SJCRH30 (cell line): ENCODE measurements at regions not wholly inside any gene's neighbourhood (a gene's known extent, or its start where the extent isn't known, plus 50 kb on each side); places are given as distances from the start of the nearest gene placed in this dataset.
A peak's percentile ranks its signal among the peaks of the same experiment; 100 is the strongest.
"Not testable (repeated sequence)": the region's sequence is repeated elsewhere in the genome, so short reads cannot be mapped to it uniquely, and the experiment has no call there.

Experiments
- DNase-seq, 2 experiments: peaks; one replicate each; pipeline ENCODE4 v3.0.0-alpha.2; 2015 to 2020
- H3K27ac ChIP-seq: fragments of 250-450 bp; sonication (Bioruptor Pico); 2 replicates; pipeline ENCODE4 v1.5.1; 2020; ENCODE audit warnings: mild to moderate bottlenecking, moderate library complexity
- H3K27me3 ChIP-seq: fragments of 250-450 bp; sonication (Bioruptor Pico); 2 replicates; pipeline ENCODE4 v1.5.1; 2020; ENCODE audit warnings: mild to moderate bottlenecking, moderate library complexity
- H3K36me3 ChIP-seq: fragments of 250-450 bp; sonication (Bioruptor Pico); 2 replicates; pipeline ENCODE4 v1.5.1; 2020; ENCODE audit warnings: mild to moderate bottlenecking, moderate library complexity
- H3K4me1 ChIP-seq: fragments of 250-450 bp; sonication (Bioruptor Pico); 2 replicates; pipeline ENCODE4 v1.5.1; 2020; ENCODE audit warnings: mild to moderate bottlenecking, moderate library complexity
- H3K4me3 ChIP-seq: fragments of 250-450 bp; sonication (Bioruptor Pico); 2 replicates; pipeline ENCODE4 v1.5.1; 2020; ENCODE audit warnings: mild to moderate bottlenecking, moderate library complexity
- H3K9me3 ChIP-seq: fragments of 250-450 bp; sonication (Bioruptor Pico); replicated peaks from 2 replicates; pipeline ENCODE4 v1.5.1; 2020; ENCODE audit warnings: mild to moderate bottlenecking, moderate library complexity

DNA sequence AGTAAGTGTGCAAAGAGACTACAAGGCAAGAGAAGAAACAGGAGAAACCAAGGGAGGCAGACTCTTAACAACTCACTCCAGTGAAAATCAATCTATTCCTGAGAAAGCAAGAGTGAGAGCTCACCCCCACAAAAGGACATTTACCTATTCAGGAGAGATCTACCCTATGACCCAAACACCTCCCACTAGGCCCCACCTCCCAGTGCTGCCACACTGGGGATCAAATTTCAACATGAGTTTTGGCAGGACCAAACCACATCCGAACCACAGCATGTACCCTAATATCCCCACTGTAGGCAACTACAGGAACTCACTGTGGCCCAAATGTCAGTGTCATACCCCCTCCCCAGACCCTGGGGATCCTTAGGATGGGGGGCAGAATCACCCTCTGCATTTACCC is 526.2 kb upstream of the B3GAT1 start:
- no peaks in the 10 kb centered on the region for H3K27me3 ChIP-seq
- H3K4me3 ChIP-seq: no peak overlapping the region
- no peak overlapping the region for H3K27ac ChIP-seq
- H3K4me1 ChIP-seq: no peaks in the 10 kb centered on the region
- H3K9me3 ChIP-seq: no peaks in the 10 kb centered on the region
- H3K36me3 ChIP-seq: no peaks in the 10 kb centered on the region
- DNase-seq: no peak

DNA sequence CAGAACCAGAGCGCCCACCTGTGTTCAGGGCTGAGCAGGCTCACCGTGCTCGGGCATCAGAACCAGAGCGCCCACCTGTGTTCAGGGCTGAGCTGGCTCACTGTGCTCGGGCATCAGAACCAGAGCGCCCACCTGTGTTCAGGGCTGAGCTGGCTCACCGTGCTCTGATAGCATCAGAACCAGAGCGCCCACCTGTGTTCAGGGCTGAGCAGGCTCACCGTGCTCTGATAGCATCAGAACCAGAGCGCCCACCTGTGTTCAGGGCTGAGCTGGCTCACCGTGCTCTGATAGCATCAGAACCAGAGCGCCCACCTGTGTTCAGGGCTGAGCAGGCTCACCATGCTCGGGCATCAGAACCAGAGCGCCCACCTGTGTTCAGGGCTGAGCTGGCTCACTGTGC is 525.2 kb upstream of the B3GAT1 start:
- not testable (repeated sequence) for H3K4me3 ChIP-seq, H3K27me3 ChIP-seq, H3K4me1 ChIP-seq, H3K36me3 ChIP-seq, DNase-seq, H3K27ac ChIP-seq, H3K9me3 ChIP-seq

DNA sequence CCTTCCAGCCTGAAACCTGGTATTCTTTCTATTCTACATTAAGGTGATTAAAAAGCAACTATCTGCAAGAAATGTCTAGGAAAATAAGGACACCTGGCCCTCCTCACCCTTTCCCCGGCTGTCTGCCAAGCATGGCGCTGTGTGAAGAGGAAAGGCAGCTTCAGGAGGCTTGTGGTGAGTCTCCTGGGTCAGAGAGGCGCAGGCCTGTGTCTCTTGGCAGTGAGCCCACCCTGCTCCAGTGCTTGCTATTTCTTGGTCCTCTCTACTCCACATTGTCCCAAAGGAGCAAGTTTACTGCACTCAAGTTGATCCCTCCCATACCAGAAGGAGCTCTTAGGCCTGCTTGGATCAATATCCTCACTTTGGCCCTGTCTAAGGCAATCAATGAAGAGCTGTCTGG is 520.7 kb upstream of the B3GAT1 start:
- Histone ChIP-seq H3K9me3 (no peaks in the 10 kb centered on the region), H3K27me3 (0 out of 2 replicates have a peak, but pooled peaks cover 3% of the 10 kb centered on the region), H3K27ac (no peak overlapping the region), H3K4me3 (no peak overlapping the region), H3K36me3 (no peaks in the 10 kb centered on the region), H3K4me1 (no peaks in the 10 kb centered on the region)
- DNase-seq: peak in 1 of 2 experiments; percentile 15

DNA sequence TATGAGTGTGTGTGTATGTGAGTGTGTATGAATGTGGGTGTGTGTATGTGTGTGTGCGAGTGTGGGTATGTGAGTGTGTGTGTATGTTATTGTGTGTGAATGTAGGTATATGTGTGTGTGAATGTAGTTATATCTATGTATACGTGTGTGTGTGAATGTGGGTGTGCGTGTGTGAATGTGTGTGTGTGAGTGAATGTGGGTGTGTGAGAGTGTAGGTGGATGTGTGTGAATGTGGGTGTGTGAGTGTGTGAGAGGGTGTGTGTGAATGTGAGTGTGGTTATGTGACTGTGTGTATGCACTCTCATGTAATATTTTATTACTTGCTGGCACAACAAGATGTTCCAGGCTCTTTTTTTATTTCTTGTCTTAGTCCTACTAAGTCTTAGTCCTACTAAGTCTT is 513.4 kb upstream of the B3GAT1 start:
- Histone ChIP-seq H3K4me1 (no peaks in the 10 kb centered on the region), H3K9me3 (no peaks in the 10 kb centered on the region), H3K27me3 (0 out of 2 replicates have a peak, but pooled peaks cover 3% of the 10 kb centered on the region), H3K27ac (no peak overlapping the region), H3K36me3 (no peaks in the 10 kb centered on the region), H3K4me3 (no peak overlapping the region)
- DNase-seq: no peak

DNA sequence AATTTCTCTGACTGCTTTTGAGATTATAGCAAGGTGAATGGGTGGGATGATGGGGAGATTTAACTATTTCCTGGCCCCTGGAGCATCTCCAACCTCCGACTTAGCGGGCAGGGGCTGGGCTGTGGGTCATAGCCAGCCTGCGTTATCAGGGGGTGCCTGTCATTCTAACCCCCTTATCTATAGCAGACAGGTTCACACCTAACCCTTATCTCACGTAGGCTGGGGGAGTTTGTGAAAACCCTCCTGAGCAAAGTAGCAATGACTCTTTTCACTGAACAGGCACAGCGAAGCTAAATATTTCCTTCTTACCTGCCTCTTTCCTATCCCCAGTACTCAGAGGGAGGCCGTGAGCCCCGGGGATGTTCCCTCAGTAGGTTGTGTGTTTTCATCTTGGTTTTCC is 511.4 kb upstream of the B3GAT1 start:
- Histone ChIP-seq H3K4me3 (no peak overlapping the region), H3K27me3 (peaks cover 6% of the 10 kb centered on the region; the same call in 1 of the 2 replicates), H3K4me1 (no peaks in the 10 kb centered on the region), H3K36me3 (no peaks in the 10 kb centered on the region), H3K27ac (no peak overlapping the region), H3K9me3 (no peaks in the 10 kb centered on the region)
- DNase-seq: no peak

DNA sequence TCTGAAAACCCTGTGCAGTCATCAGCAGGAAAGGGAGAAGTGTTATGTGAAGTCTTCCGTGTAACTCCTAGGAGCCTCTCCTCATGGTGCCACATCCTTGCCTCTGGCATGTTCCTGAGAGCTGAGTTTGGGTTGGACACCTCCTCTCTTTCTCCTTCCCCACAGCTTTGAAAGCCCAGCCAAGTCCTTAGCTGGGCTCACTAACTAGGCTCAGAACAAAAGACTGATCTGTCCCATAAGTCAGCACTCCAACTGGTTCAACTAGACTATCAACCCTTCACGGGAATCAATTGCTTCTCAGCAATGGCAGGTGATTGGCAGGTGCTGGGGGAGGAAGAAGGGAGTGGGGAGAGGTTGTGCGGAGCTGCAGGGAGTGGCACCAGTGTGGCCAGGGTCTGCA is 509.9 kb upstream of the B3GAT1 start:
- DNase-seq: no peak
- no peaks in the 10 kb centered on the region for H3K36me3 ChIP-seq
- peaks cover 6% of the 10 kb centered on the region; the same call in 1 of the 2 replicates for H3K27me3 ChIP-seq
- H3K4me1 ChIP-seq: no peaks in the 10 kb centered on the region
- no peaks in the 10 kb centered on the region for H3K9me3 ChIP-seq
- no peak overlapping the region for H3K27ac ChIP-seq
- no peak overlapping the region for H3K4me3 ChIP-seq

DNA sequence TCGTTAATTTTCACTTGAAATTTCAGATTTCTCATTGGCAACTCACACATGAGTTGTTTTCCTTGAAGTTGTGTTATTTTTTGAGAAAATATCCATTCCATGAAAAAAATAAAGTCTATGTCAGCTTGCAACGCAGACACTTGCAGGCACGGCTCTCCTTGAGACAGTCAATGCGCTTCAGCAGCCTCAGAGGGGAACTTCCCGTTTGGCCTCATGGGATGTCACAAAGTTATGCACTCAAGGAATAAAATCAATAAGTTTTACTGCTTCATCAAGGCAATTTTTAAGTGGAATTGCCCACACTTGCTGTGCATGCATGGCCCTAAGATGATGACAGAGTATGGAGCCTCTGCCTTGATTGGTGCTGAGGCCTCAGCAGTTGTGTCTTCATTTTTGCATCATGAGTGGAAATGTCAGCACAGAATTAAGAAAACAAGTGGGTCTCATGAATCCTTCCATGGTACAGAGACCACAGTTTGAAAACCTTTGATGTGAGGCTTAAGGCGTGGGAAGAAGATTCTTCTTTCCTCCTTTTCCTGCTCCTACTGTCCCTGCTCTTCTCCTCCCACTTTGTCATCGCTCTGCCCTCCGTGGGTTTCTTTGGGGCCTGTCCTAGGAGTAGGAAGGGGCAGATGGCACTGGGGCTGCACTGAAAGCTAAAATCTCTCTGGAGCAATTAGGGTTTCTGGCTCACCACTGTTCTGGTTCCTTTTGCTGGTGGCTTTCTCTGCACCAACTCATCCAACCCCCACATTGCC is 509.0 kb upstream of the B3GAT1 start:
- no peak for DNase-seq

DNA sequence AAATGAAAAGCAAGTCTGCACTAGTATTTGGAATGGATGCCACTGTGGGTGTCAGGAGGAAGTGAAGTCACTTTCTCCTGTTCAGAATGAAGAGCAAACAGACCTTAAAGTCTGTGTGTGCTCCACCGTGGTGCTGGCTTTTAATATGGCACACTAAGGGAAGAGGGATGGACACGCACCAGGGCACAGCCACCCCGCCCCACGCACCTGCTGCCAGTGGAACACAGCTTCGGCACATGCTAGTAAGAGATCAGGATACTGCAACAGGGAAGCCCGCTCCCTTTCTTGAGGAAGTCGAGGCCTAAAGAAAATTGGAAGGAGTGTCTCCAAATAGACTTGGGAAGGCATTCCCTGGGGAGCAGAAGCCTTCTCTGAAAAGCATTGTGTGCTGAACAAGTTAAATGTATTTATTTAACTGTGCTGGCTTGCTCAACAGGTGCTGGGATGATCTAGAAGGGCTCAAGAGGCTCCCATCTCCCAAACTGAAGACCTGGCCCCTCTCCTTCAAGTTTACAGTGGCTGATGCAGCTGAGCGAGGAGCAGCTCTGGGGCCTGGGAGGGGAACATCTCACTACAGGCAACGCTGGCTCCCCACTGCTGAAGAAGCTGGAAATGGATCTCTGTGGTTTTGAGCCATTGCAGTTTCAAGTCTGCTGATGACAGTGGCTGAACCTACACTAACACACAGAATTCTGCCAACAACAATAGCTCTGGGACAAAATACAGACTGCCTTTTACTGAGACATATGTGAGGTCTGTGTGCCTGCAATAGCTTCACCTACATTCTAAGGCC is 504.6 kb upstream of the B3GAT1 start:
- no peak for DNase-seq
- Histone ChIP-seq H3K4me1 (no peaks in the 10 kb centered on the region), H3K36me3 (no peaks in the 10 kb centered on the region), H3K27me3 (peaks cover 13% of the 10 kb centered on the region; the same call in 1 of the 2 replicates), H3K4me3 (no peak overlapping the region), H3K27ac (no peak overlapping the region), H3K9me3 (no peaks in the 10 kb centered on the region)

More for the DNA sequence above, 509.0 kb upstream of the B3GAT1 start:
- H3K4me1 ChIP-seq: no peaks in the 10 kb centered on the region
- H3K4me3 ChIP-seq: no peak overlapping the region
- no peak overlapping the region for H3K27ac ChIP-seq
- no peaks in the 10 kb centered on the region for H3K9me3 ChIP-seq
- H3K27me3 ChIP-seq: peaks cover 6% of the 10 kb centered on the region; the same call in 1 of the 2 replicates
- no peaks in the 10 kb centered on the region for H3K36me3 ChIP-seq

DNA sequence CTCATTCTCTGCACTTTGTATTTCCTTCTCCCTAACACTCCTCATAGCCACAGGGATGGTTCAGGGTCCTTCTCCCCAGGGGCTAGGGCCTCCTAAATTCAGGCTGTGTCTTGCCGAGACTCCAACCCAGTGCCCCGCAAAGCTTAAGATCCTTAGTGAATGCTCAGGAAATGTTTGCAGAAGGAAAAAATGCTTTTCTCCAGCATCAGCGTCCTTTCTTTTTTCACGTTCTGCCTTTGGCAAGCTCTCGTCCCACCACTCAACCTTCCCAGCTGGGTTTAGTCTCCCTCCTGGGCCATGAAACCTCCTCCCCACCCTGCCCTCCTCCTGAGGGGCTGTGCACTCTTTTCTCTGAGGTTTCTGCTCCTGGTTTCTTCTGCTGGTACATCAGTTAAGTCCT is 503.8 kb upstream of the B3GAT1 start:
- Histone ChIP-seq H3K9me3 (no peaks in the 10 kb centered on the region), H3K36me3 (no peaks in the 10 kb centered on the region), H3K4me3 (no peak overlapping the region), H3K27ac (no peak overlapping the region), H3K27me3 (peaks cover 10% of the 10 kb centered on the region; the same call in 1 of the 2 replicates), H3K4me1 (no peaks in the 10 kb centered on the region)
- no peak for DNase-seq

DNA sequence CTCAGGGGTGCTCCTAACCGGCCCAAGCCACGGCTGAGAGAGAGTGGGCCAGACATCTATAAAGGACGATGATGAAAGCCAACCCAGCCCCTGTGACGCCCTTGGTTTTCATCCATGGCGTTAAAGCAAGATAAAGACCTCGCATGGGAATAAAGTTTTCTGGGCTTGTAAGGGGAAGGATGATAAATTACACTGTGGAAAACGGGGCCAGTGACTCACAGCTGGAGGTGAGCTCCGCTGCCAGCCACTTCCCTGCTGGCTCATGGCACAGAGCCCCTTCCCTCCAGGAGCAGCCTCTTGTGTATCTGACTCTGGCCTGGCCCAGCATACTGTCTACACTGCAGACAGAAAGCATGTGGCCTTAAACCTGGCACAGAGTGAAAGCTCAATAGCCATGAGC is 503.2 kb upstream of the B3GAT1 start:
- Histone ChIP-seq H3K27me3 (peaks cover 9% of the 10 kb centered on the region; the same call in 1 of the 2 replicates), H3K4me1 (no peaks in the 10 kb centered on the region), H3K9me3 (no peaks in the 10 kb centered on the region), H3K4me3 (no peak overlapping the region), H3K27ac (no peak overlapping the region), H3K36me3 (no peaks in the 10 kb centered on the region)
- no peak for DNase-seq

DNA sequence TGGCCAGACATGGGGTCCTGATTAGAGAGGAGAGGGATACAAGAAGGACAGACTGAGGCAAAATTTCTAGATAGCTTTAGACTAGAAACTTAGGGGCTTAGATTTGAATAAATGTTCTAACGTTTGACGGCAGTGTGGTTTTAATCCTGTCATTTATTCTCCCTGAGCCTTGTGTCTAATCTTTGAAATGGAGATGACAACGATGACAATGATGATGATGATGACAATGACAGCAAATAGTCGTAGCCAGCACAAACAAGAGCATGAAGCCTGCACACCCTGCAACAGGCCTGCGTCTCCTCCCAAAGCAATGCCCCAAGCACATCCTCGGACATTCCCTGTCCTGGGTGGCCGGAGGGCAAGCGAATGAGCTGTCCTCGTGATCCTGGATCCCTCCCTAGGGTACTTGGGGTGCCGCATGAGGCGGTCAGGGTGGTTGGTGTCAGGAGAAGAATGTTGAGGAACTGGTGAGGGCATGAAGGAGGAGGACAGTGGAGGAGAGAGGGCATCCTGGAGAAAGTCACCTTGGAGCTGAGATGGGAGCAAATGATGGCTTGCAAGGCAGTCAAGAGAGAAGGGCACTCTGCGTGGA is 502.1 kb upstream of the B3GAT1 start:
- H3K27ac ChIP-seq: no peak overlapping the region
- no peak for DNase-seq
- H3K4me3 ChIP-seq: no peak overlapping the region
- H3K36me3 ChIP-seq: no peaks in the 10 kb centered on the region
- peaks cover 9% of the 10 kb centered on the region; the same call in 1 of the 2 replicates for H3K27me3 ChIP-seq
- no peaks in the 10 kb centered on the region for H3K4me1 ChIP-seq
- H3K9me3 ChIP-seq: no peaks in the 10 kb centered on the region

DNA sequence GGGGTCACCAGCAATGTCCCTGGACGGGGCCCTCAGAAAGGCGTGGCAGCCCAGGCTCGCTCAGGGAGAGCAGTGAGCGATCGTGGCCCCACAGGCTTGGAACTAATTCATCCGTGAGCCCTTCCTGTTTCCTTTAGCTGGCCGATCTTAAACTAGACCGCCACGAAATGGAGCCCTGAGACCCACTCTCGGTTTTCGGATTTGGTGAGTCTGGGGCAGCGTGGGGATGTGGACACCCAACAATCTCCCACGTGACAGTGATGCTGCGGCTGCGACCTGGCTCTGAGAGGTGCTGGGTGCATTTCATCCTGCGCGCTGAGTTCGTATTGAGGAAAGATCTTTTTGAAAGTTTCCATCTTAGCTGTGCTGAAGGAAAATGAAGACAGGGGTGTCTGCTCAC is 501.3 kb upstream of the B3GAT1 start:
- Histone ChIP-seq H3K27me3 (peaks cover 9% of the 10 kb centered on the region; the same call in 1 of the 2 replicates), H3K27ac (no peak overlapping the region), H3K9me3 (no peaks in the 10 kb centered on the region), H3K36me3 (no peaks in the 10 kb centered on the region), H3K4me1 (no peaks in the 10 kb centered on the region), H3K4me3 (no peak overlapping the region)
- no peak for DNase-seq

DNA sequence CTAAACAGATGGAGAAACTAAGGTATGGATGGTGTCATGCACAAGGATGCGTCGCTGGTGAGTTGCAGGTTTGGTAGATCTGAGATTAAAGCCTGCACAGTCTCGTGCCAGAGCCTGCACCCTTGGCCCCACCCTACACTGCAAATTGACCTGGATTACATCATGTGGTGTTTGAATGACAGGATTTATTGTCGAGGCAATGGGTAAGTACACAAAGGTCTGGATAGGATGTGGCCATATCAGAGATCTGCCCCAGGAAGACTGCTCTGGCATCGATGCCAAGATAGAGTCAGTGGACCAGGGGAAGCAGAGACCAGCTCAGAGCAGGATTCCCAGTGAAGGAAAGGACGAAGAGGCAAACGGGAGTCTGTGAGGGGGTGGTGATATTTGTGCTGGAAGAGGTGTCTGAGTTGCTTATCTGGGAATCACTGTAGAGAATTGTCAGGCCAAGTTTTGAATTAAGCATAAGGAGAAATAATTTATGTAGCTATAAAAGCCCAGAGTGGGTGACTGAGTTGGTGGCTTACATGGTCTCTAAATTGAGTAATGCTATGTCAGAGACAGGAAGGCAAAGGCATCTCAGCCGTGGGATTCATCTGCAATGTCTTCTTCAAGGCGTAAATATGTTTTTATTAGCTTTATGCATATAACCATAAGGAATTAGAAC is 499.6 kb upstream of the B3GAT1 start:
- Histone ChIP-seq H3K27ac (no peak overlapping the region), H3K9me3 (no peaks in the 10 kb centered on the region), H3K4me3 (no peak overlapping the region), H3K4me1 (no peaks in the 10 kb centered on the region), H3K36me3 (no peaks in the 10 kb centered on the region), H3K27me3 (peaks cover 16% of the 10 kb centered on the region)
- no peak for DNase-seq

DNA sequence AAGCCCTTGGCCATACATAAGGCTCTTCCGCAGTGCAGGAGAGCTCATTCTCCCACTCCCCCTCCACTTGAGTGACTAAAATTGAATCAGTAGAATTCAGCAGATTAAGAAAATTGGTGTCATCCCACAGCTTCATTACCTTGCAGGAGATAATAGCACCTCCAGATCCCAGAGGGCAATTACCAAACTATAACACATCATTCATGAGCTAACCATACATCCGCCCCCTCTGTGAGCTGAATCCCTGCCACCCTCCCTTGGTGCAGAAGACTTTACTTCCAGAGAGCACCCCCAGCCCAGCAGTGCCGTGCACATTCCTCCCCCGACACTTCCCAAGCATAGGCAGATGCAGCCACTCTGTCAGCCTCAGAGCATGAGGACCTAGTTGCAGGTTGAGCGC is 496.5 kb upstream of the B3GAT1 start:
- no peaks in the 10 kb centered on the region for H3K4me1 ChIP-seq
- H3K27me3 ChIP-seq: peaks cover 26% of the 10 kb centered on the region
- H3K4me3 ChIP-seq: no peak overlapping the region
- no peak for DNase-seq
- no peaks in the 10 kb centered on the region for H3K36me3 ChIP-seq
- H3K9me3 ChIP-seq: no peaks in the 10 kb centered on the region
- no peak overlapping the region for H3K27ac ChIP-seq

DNA sequence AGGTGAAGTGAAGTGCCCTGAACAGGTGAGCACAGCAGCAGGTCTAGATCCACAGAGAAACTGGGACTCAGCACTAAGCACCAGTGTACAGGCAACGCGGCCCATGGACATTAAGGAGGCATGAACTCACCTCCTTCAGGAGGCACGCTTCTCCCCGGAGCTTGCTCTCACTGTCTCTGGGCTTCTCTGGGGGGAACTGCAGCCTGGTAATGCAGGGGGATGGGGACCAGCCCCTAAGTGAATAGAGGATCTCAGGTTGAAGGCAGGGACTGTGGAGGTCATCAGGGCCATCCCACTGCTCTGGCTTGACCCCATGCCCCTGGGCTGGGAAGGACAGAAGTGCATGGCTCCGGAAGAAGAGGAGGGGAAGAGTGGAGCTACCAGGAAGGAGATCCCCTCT is 495.6 kb upstream of the B3GAT1 start:
- Histone ChIP-seq H3K4me1 (no peaks in the 10 kb centered on the region), H3K9me3 (no peaks in the 10 kb centered on the region), H3K36me3 (no peaks in the 10 kb centered on the region), H3K27me3 (peaks cover 19% of the 10 kb centered on the region), H3K27ac (no peak overlapping the region), H3K4me3 (no peak overlapping the region)
- no peak for DNase-seq
